ENCODE measurements at regions not wholly inside any gene's neighbourhood (a gene's known extent, or its start where the extent isn't known, plus 50 kb on each side); places are given as distances from the start of the nearest gene placed in this dataset.

DNA sequence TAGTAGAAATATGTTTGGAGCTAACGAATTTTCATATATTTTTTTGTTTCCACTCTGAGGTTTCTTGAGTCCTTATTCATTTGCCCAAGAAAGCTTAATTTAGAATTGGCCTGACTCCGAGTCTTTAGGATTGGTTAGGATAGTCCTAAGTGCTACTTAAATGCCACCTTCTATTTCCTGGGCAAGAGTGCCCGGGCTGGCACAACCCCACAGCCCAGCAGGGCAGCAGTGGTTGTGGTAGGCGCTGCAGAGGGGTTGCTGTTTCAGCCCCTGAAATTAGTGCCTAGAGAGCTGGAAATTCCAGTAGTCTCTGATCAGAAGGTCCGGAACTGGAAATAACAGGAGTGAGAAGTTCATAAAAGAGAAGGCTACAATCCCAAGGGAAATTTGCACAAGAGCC is 139.4 kb upstream of the TENT5A start:
- intact Hi-C loops (cut with micrococcal nuclease) = no loop called here
- Histone ChIP-seq H3K4me3 (replicated peaks in 1 of 3; ENCODE audit: insufficient read depth in 1 of 3, low read depth in 1 of 3, low read length in 3 of 3) (no peak overlapping the region), H3K27ac (ENCODE audit: insufficient read depth, low read depth, low read length) (no peak overlapping the region), H4K20me1 (replicated peaks; ENCODE audit: control insufficient read depth, extremely low read depth, insufficient read depth, low read length) (no peaks in the 10 kb centered on the region), H3K9ac (replicated peaks; ENCODE audit: extremely low read depth, insufficient read depth, low read length) (no peak overlapping the region), H3K9me3 (replicated peaks; ENCODE audit: control insufficient read depth, insufficient read depth, low read length) (no peaks in the 10 kb centered on the region), H3K9me1 (replicated peaks; ENCODE audit: control insufficient read depth, extremely low read depth, insufficient read depth, low read length) (no peaks in the 10 kb centered on the region), H3K27me3 (ENCODE audit: control insufficient read depth in 2 of 2, insufficient read depth in 2 of 2, low read length in 2 of 2) (no peaks in the 10 kb centered on the region), H3K79me2 (ENCODE audit: control insufficient read depth, insufficient read depth, low read length) (no peaks in the 10 kb centered on the region), H3K4me2 (ENCODE audit: insufficient read depth, low read length) (no peak overlapping the region), H3K36me3 (ENCODE audit: control insufficient read depth in 2 of 2, extremely low read depth in 1 of 2, insufficient read depth in 2 of 2, low read length in 2 of 2) (no peaks in the 10 kb centered on the region), H3K4me1 (ENCODE audit: control insufficient read depth, extremely low read depth, insufficient read depth, low read length) (peaks cover 8% of the 10 kb centered on the region), H2AFZ (ENCODE audit: low read depth, low read length) (no peak overlapping the region)
- FAIRE-seq (no peak), DNase-seq (ENCODE audit: low read depth, low spot score) (no peak)
- TF ChIP-seq JUN (IDR thresholded peaks at IDR 0.05; ENCODE audit: borderline replicate concordance, insufficient read depth, insufficient read length, low read depth) = no peak
- TF ChIP-seq MYC (IDR thresholded peaks at IDR 0.05; ENCODE audit: low read depth, low read length) = no peak
- TF ChIP-seq POLR2AphosphoS5 (IDR thresholded peaks at IDR 0.05; ENCODE audit: insufficient read depth, low read depth, low read length) = no peak
- no peak for TF ChIP-seq FOS (IDR thresholded peaks at IDR 0.05; ENCODE audit: borderline replicate concordance, insufficient read depth, low read length)
- no peak for TF ChIP-seq GATA2 (IDR thresholded peaks at IDR 0.05; ENCODE audit: insufficient read depth, insufficient read length, low read depth, low read length)
- dilution Hi-C loops (cut with MboI; ENCODE audit: extremely low pct_ligation_motif_present, low sequenced_read_pairs) = no loop called here
- ChIA-PET POLR2A (no interaction called here), CTCF (no interaction called here)
- BruUV-seq (replicated peaks) = no TSS peak

DNA sequence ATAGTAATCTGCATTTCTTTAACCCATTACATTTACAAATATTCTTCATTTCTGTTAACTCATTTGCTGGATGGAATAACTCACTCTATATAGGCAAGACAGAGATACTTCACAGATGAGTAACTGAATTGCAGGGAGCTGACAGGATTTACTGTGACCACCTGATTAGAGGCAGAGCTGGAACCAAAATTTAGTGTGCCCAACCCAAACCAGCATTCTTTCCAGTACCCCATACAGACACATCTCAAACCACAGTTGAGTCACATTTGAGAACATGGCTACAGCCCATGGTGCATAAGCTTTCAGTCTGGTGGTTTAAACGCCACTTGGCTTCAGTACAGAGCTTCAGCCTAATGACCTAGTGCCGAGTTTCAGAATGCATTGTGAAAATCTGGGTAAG is 138.4 kb upstream of the TENT5A start:
- dilution Hi-C loops (cut with MboI; ENCODE audit: extremely low pct_ligation_motif_present, low sequenced_read_pairs) = no loop called here
- Histone ChIP-seq H3K27me3 (ENCODE audit: control insufficient read depth in 2 of 2, insufficient read depth in 2 of 2, low read length in 2 of 2) (no peaks in the 10 kb centered on the region), H3K9me3 (replicated peaks; ENCODE audit: control insufficient read depth, insufficient read depth, low read length) (no peaks in the 10 kb centered on the region), H3K36me3 (ENCODE audit: control insufficient read depth in 2 of 2, extremely low read depth in 1 of 2, insufficient read depth in 2 of 2, low read length in 2 of 2) (no peaks in the 10 kb centered on the region), H2AFZ (ENCODE audit: low read depth, low read length) (no peak overlapping the region), H3K27ac (ENCODE audit: insufficient read depth, low read depth, low read length) (no peak overlapping the region), H3K4me2 (ENCODE audit: insufficient read depth, low read length) (no peak overlapping the region), H3K4me3 (replicated peaks in 1 of 3; ENCODE audit: insufficient read depth in 1 of 3, low read depth in 1 of 3, low read length in 3 of 3) (no peak overlapping the region), H3K9ac (replicated peaks; ENCODE audit: extremely low read depth, insufficient read depth, low read length) (no peak overlapping the region), H4K20me1 (replicated peaks; ENCODE audit: control insufficient read depth, extremely low read depth, insufficient read depth, low read length) (no peaks in the 10 kb centered on the region), H3K79me2 (ENCODE audit: control insufficient read depth, insufficient read depth, low read length) (no peaks in the 10 kb centered on the region), H3K4me1 (ENCODE audit: control insufficient read depth, extremely low read depth, insufficient read depth, low read length) (peaks cover 5% of the 10 kb centered on the region), H3K9me1 (replicated peaks; ENCODE audit: control insufficient read depth, extremely low read depth, insufficient read depth, low read length) (no peaks in the 10 kb centered on the region)
- CTCF ChIA-PET = interaction anchor here (1.3 kb wide), 2 partner anchors 9 to 150 kb away, joined by 4 to 5 read pairs; no protein-coding TSS in a partner anchor
- TF ChIP-seq JUN (IDR thresholded peaks at IDR 0.05; ENCODE audit: borderline replicate concordance, insufficient read depth, insufficient read length, low read depth) (no peak), GATA2 (IDR thresholded peaks at IDR 0.05; ENCODE audit: insufficient read depth, insufficient read length, low read depth, low read length) (no peak), POLR2AphosphoS5 (IDR thresholded peaks at IDR 0.05; ENCODE audit: insufficient read depth, low read depth, low read length) (no peak), MYC (IDR thresholded peaks at IDR 0.05; ENCODE audit: low read depth, low read length) (no peak), EZH2 (IDR thresholded peaks at IDR 0.05; ENCODE audit: borderline replicate concordance, low read depth, low read length, severe bottlenecking) (no peak), FOS (IDR thresholded peaks at IDR 0.05; ENCODE audit: borderline replicate concordance, insufficient read depth, low read length) (no peak), POLR2A (IDR thresholded peaks at IDR 0.05; ENCODE audit: low read depth, low read length) (no peak)
- TF ChIP-seq, protein P1, sequence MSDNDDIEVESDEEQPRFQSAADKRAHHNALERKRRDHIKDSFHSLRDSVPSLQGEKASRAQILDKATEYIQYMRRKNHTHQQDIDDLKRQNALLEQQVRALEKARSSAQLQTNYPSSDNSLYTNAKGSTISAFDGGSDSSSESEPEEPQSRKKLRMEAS (IDR thresholded peaks at IDR 0.05; ENCODE audit: insufficient read depth, insufficient read length) = no peak
- TF ChIP-seq, protein P2, sequence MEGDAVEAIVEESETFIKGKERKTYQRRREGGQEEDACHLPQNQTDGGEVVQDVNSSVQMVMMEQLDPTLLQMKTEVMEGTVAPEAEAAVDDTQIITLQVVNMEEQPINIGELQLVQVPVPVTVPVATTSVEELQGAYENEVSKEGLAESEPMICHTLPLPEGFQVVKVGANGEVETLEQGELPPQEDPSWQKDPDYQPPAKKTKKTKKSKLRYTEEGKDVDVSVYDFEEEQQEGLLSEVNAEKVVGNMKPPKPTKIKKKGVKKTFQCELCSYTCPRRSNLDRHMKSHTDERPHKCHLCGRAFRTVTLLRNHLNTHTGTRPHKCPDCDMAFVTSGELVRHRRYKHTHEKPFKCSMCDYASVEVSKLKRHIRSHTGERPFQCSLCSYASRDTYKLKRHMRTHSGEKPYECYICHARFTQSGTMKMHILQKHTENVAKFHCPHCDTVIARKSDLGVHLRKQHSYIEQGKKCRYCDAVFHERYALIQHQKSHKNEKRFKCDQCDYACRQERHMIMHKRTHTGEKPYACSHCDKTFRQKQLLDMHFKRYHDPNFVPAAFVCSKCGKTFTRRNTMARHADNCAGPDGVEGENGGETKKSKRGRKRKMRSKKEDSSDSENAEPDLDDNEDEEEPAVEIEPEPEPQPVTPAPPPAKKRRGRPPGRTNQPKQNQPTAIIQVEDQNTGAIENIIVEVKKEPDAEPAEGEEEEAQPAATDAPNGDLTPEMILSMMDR (IDR thresholded peaks at IDR 0.05; ENCODE audit: extremely low read depth in 1 of 2, insufficient read depth in 1 of 2, low read depth in 1 of 2, low read length in 2 of 2) = no peak
- BruUV-seq (replicated peaks) = no TSS peak
- POLR2A ChIA-PET = no interaction called here
- DNase-seq (ENCODE audit: low read depth, low spot score) (no peak), FAIRE-seq (no peak)
- intact Hi-C loops (cut with micrococcal nuclease) = no loop called here

All from endothelial cell of umbilical vein (primary cell).